A549 (cell line): ENCODE measurements at regions not wholly inside any gene's neighbourhood (a gene's known extent, or its start where the extent isn't known, plus 50 kb on each side); places are given as distances from the start of the nearest gene placed in this dataset.
A peak's percentile ranks its signal among the peaks of the same experiment; 100 is the strongest.

Experiments used
- ATAC-seq, 2 experiments: fragments of 200-7000 bp in 1 of 2; fragments of >200 bp in 1 of 2; cut with Nextera tagmentation in 1 of 2; cut with Tn5 transposase in 1 of 2; 3 replicates each; pipeline versions ENCODE4 v1.8.0 to v1.9.1; 2018 to 2020; ENCODE audit warnings: mild to moderate bottlenecking in 1 of 2, moderate library complexity in 1 of 2
- CTCF ChIA-PET: fragments of 300-600 bp; sonication (Branson Sonifier 250); formaldehyde crosslinking; extraction: SDS; loops from one replicate; lab custom pipeline; 2021; ENCODE audit warnings: antibody characterized with exemption, inconsistent platforms; lab: Yijun Ruan, JAX
- POLR2A ChIA-PET: fragments of 350-600 bp; formaldehyde crosslinking; extraction: SDS; loops from one replicate; lab custom pipeline; 2021; ENCODE audit warnings: antibody characterized with exemption, inconsistent platforms; lab: Yijun Ruan, JAX
- DNase-seq, 2 experiments: peaks; one replicate each; pipeline versions ENCODE4 v3.0.0 to v3.0.0-alpha.2; 2011 to 2016; ENCODE audit warnings: low read depth in 1 of 2, low spot score in 1 of 2
- FAIRE-seq: peaks from 2 replicates; lab custom pipeline; 2011; peaks lifted over from hg19 to GRCh38; lab: Jason Lieb, UNC
- H3K27ac ChIP-seq, 2 experiments: fragments of >200 bp; sonication (Bioruptor Twin); formaldehyde crosslinking; 3 replicates each; pipeline ENCODE4 v1.5.1; 2016 to 2017
- H3K4me1 ChIP-seq: fragments of >200 bp; sonication (Bioruptor Twin); formaldehyde crosslinking; 3 replicates; pipeline ENCODE4 v1.6.1; 2016
- H3K4me2 ChIP-seq: fragments of >200 bp; sonication (Bioruptor Twin); formaldehyde crosslinking; 3 replicates; pipeline ENCODE4 v1.6.1; 2016
- H3K4me3 ChIP-seq: fragments of >200 bp; sonication (Bioruptor Twin); formaldehyde crosslinking; 3 replicates; pipeline ENCODE4 v1.5.1; 2016
- H3K9me3 ChIP-seq: fragments of >200 bp; sonication (Bioruptor Twin); formaldehyde crosslinking; 3 replicates; pipeline ENCODE4 v1.6.1; 2016
- CHD2 ChIP-seq: fragments of 150-350 bp; IDR thresholded peaks from 2 replicates; pipeline ENCODE4 v1.6.1; 2014; ENCODE audit warnings: low read length; ENCODE audit not compliant: partially characterized antibody
- CTCF ChIP-seq: fragments of >200 bp; sonication (Bioruptor Twin); formaldehyde crosslinking; IDR thresholded peaks from 3 replicates; pipeline ENCODE4 v1.5.1; 2016
- ESRRA ChIP-seq: fragments of 150-350 bp; IDR thresholded peaks from 2 replicates; pipeline ENCODE4 v1.6.1; 2014; ENCODE audit warnings: mild to moderate bottlenecking, low read length, borderline replicate concordance
- FOSB ChIP-seq: fragments of 250-450 bp; sonication (Bioruptor Pico); IDR thresholded peaks from 2 replicates; pipeline ENCODE4 v1.5.0; 2020; ENCODE audit warnings: mild to moderate bottlenecking, moderate library complexity
- FOSL2 ChIP-seq, 2 experiments: fragments of 450-650 bp in 1 of 2; fragments of >200 bp in 1 of 2; sonication (Bioruptor Twin) in 1 of 2; formaldehyde crosslinking; IDR thresholded peaks; 2 replicates each; pipeline versions ENCODE4 v1.5.0 to v1.6.1; 2016 to 2020; ENCODE audit warnings: mild to moderate bottlenecking in 1 of 2, moderate library complexity in 1 of 2
- HDAC2 ChIP-seq: fragments of 200-600 bp; sonication (generic); IDR thresholded peaks from 2 replicates; pipeline ENCODE4 v1.6.1; 2016
- HEYL ChIP-seq: fragments of 250-450 bp; sonication (Bioruptor Pico); IDR thresholded peaks from 2 replicates; pipeline ENCODE4 v1.8.0; 2021; ENCODE audit warnings: mild to moderate bottlenecking, moderate library complexity
- HOXA7 ChIP-seq: fragments of 250-450 bp; sonication (Bioruptor Pico); IDR thresholded peaks from 2 replicates; pipeline ENCODE4 v1.5.0; 2020; ENCODE audit warnings: mild to moderate bottlenecking, moderate library complexity
- KDM5A ChIP-seq: fragments of 200-600 bp; sonication (generic); IDR thresholded peaks from 2 replicates; pipeline ENCODE4 v1.6.1; 2016; ENCODE audit warnings: antibody characterized with exemption, mild to moderate bottlenecking
- MAFK ChIP-seq: fragments of 450-650 bp; IDR thresholded peaks from 2 replicates; pipeline ENCODE4 v1.6.1; 2014; ENCODE audit not compliant: partially characterized antibody
- MAX ChIP-seq: IDR thresholded peaks from 2 replicates; pipeline ENCODE4 v1.6.1; 2012
- NFE2L2 ChIP-seq: fragments of 150-350 bp; conservative IDR thresholded peaks from 2 replicates; pipeline ENCODE4 v1.6.1; 2014; ENCODE audit warnings: low read length
- NPAS2 ChIP-seq: fragments of 250-450 bp; sonication (Bioruptor Pico); IDR thresholded peaks from 2 replicates; pipeline ENCODE4 v1.8.0; 2022; ENCODE audit warnings: mild to moderate bottlenecking, moderate library complexity, borderline replicate concordance
- NR3C1 ChIP-seq: fragments of >200 bp; sonication (Bioruptor Twin); formaldehyde crosslinking; IDR thresholded peaks from 3 replicates; pipeline ENCODE4 v1.6.1; 2017
- POLR2AphosphoS2 ChIP-seq: conservative IDR thresholded peaks from 2 replicates; pipeline ENCODE4 v1.6.1; 2012; ENCODE audit warnings: low read length, improper control_type of control experiment, inconsistent platforms
- REST ChIP-seq: fragments of 200-600 bp; sonication (generic); IDR thresholded peaks from 2 replicates; pipeline ENCODE4 v1.6.1; 2016; ENCODE audit warnings: antibody characterized with exemption, mild to moderate bottlenecking, moderate library complexity
- ZC3H11A ChIP-seq: fragments of 450-650 bp; IDR thresholded peaks from 2 replicates; pipeline ENCODE4 v1.6.1; 2014; ENCODE audit warnings: antibody characterized with exemption, mild to moderate bottlenecking
- WGBS: methylation state at CpG from one replicate; pipeline ENCODE4 v1.1.6; 2017; ENCODE audit errors: missing lambda C conversion rate; 5-methylcytosine and 5-hydroxymethylcytosine counted together
- TF ChIP-seq, protein P1 (sequence below): fragments of 250-450 bp; sonication (Bioruptor Pico); IDR thresholded peaks from 2 replicates; pipeline ENCODE4 v1.5.0; 2020; ENCODE audit warnings: low read depth, mild to moderate bottlenecking, moderate library complexity

- FAIRE-seq (no peak), DNase-seq (peak in 1 of 2 experiments; percentile 1), ATAC-seq (no peak)
- H3K4me1 ChIP-seq: no peaks in the 10 kb centered on the region
- POLR2A ChIA-PET: no interaction called here
- TF ChIP-seq REST: no peak
- no peak overlapping the region for H3K4me2 ChIP-seq
- WGBS: 46% methylated on average over 7 of the region's 8 CpGs
- no peak overlapping the region for H3K27ac ChIP-seq
- CTCF ChIA-PET: no interaction called here
- no peaks in the 10 kb centered on the region for H3K9me3 ChIP-seq
- no peak overlapping the region for H3K4me3 ChIP-seq
These were observed 254.3 kb upstream of the AGA start for GRCh38 chr4:177696438-177696966.

DNA sequence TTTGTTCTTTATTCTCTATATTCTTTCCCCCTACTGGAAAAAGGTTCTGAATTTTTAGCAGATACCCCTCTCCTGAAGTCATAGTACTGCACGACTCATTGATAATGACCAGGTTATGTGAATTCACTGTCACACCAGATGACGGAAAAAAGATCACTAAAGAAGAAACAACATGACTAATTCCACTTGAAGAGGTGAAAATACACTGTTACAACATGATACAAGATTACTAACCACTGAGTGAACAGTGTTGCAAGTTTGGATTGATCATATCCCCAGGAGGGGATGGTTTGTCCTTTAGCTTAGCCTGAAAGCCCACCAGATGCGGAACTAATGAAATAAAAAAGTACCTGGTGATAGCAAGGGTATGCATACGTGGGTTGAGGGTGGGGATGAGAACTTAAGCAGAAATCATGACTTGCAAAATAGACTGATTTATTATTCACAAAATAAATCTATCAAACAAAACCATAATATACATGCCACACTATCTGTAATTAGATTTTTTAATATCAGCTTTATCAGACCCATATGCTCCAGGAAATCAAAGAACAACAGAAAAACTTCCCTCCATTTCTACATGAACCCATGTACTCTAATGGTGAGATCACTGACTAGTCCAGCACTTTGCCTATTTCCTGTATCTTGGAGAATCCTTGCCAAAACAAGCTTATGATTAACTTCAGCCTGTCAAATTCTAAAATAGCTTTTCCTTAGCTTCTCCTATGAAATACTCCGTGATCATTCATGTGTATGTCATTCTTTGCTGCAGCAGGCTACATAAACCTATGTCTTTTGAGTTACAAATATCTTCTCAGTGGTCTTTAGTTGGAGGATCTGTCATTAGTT, 257.4 kb upstream of the AGA start:
- CTCF ChIA-PET: no interaction called here
- POLR2A ChIA-PET: no interaction called here
- peak in 1 of 2 experiments; percentile 19; a peak in 1 of 6 replicates for ATAC-seq
- no peak for TF ChIP-seq ESRRA
- no peak for TF ChIP-seq MAFK
- TF ChIP-seq POLR2AphosphoS2: no peak
- no peak for TF ChIP-seq CTCF
- TF ChIP-seq NFE2L2: peak; percentile 84
- WGBS: 48% methylated on average over 5 of the region's 5 CpGs
- DNase-seq: peak in 1 of 2 experiments; percentile 7
- Histone ChIP-seq H3K4me2 (no peak overlapping the region), H3K9me3 (no peaks in the 10 kb centered on the region), H3K27ac (no peak overlapping the region), H3K4me1 (no peaks in the 10 kb centered on the region), H3K4me3 (no peak overlapping the region)
- FAIRE-seq: no peak

GRCh38 chr4:177706916-177707315, 264.7 kb upstream of the AGA start:
- no peak for TF ChIP-seq NR3C1
- TF ChIP-seq CHD2: no peak
- no peak for TF ChIP-seq KDM5A
- no peak for TF ChIP-seq HEYL (CRISPR knock-in tag)
- no peak for TF ChIP-seq NPAS2 (CRISPR knock-in tag)
- no peak for TF ChIP-seq HDAC2
- TF ChIP-seq HOXA7 (CRISPR knock-in tag): no peak
- no peak for TF ChIP-seq MAX
- TF ChIP-seq FOSL2 (IDR thresholded peaks at IDR 0.05): no peak
- no peak for TF ChIP-seq FOSL2 (CRISPR knock-in tag; IDR thresholded peaks at IDR 0.05)
- TF ChIP-seq CTCF: no peak
- TF ChIP-seq FOSB (CRISPR knock-in tag): no peak
- TF ChIP-seq, protein P1, sequence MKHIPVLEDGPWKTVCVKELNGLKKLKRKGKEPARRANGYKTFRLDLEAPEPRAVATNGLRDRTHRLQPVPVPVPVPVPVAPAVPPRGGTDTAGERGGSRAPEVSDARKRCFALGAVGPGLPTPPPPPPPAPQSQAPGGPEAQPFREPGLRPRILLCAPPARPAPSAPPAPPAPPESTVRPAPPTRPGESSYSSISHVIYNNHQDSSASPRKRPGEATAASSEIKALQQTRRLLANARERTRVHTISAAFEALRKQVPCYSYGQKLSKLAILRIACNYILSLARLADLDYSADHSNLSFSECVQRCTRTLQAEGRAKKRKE (CRISPR knock-in tag): no peak
- no peak for TF ChIP-seq ZC3H11A
- no peak overlapping the region for H3K4me2 ChIP-seq
- H3K4me1 ChIP-seq: no peaks in the 10 kb centered on the region
- ATAC-seq: no peak
- no peak overlapping the region for H3K27ac ChIP-seq
- FAIRE-seq: no peak
- POLR2A ChIA-PET: no interaction called here
- no peak for DNase-seq
- H3K4me3 ChIP-seq: no peak overlapping the region
- CTCF ChIA-PET: interaction anchor here (1.0 kb wide), 1 partner anchor 10 kb away, joined by 3 read pairs; no protein-coding TSS in a partner anchor
- WGBS: 38% methylated on average over 2 of the region's 2 CpGs
- H3K9me3 ChIP-seq: no peaks in the 10 kb centered on the region
